Psoas muscle (tissue), 7 donors: ENCODE measurements at regions not wholly inside any gene's neighbourhood (a gene's known extent, or its start where the extent isn't known, plus 50 kb on each side); places are given as distances from the start of the nearest gene placed in this dataset.

Experiments
- ATAC-seq, 4 donors: fragments of 200-7000 bp; cut with Tn5 transposase; one replicate each; pipeline ENCODE4 v1.9.1; 2020; ENCODE audit warnings: moderate library complexity in 3 of 4, mild to moderate bottlenecking in 2 of 4
- DNase-seq, 2 donors: peaks; one replicate each; pipeline ENCODE4 v3.0.0-alpha.2; 2020
- H3K27ac ChIP-seq: fragments of 200-600 bp; one replicate; pipeline ENCODE4 v1.8.0; 2022
- H3K27me3 ChIP-seq, 3 donors: fragments of 200-600 bp in 1 of 3; one replicate each; pipeline versions ENCODE4 v1.6.1 to v1.8.0; 2013 to 2022; ENCODE audit warnings: low read length in 2 of 3, mild to moderate bottlenecking in 2 of 3, moderate library complexity in 1 of 3; ENCODE audit not compliant: insufficient read depth in 3 of 3
- H3K36me3 ChIP-seq, 2 donors: fragments of 200-600 bp in 1 of 2; one replicate each; pipeline versions ENCODE4 v1.6.1 to v1.8.0; 2013 to 2022; ENCODE audit warnings: low read depth in 1 of 2, mild to moderate bottlenecking in 1 of 2, moderate library complexity in 1 of 2; ENCODE audit not compliant: insufficient read depth in 1 of 2
- H3K4me1 ChIP-seq: fragments of 200-600 bp; one replicate; pipeline ENCODE4 v1.8.0; 2022
- H3K4me3 ChIP-seq: fragments of 200-600 bp; one replicate; pipeline ENCODE4 v1.8.0; 2022; ENCODE audit warnings: mild to moderate bottlenecking
- H3K9me3 ChIP-seq: fragments of 200-600 bp; one replicate; pipeline ENCODE4 v1.8.0; 2022
- CTCF ChIP-seq: fragments of 200-600 bp; IDR thresholded peaks from one replicate; pipeline ENCODE4 v1.8.0; 2022; ENCODE audit warnings: antibody characterized with exemption
- WGBS, 3 donors: extraction: QIAGEN DNeasy Blood & Tissue Kit; methylation state at CpG; one replicate each; pipeline versions ENCODE4 v1.1.6 to v1.1.7; 2013; 5-methylcytosine and 5-hydroxymethylcytosine counted together
- intact Hi-C, 2 donors: fragments of 100-400 bp; cut with DNase I; formaldehyde crosslinking; loops; one replicate each; pipeline versions ENCODE4 v1.11.0 to v1.14.2; 2022
- donor health status: healthy with polysubstance abuse.
- donor health status: DM: no; HTN: no; CAD: no; lungs with moderate emphysema.
- donor health status: Bipolar disorder and iron deficiency.
- donor health status: healthy.
- donor health status: DM: yes; HTN: yes; CAD: no.
- donor health status: DM: no; HTN: no; CAD: no.
- donor health status: DM: yes; HTN: yes; CAD: no.

- Histone ChIP-seq H3K4me3 (no peak overlapping the region), H3K4me1 (no peaks in the 10 kb centered on the region), H3K27me3 (no peaks in the 10 kb centered on the region), H3K9me3 (no peaks in the 10 kb centered on the region), H3K36me3 (no peaks in the 10 kb centered on the region), H3K27ac (no peak overlapping the region)
- DNase-seq (no peak), ATAC-seq (no peak)
- intact Hi-C loops, result no loop called here
- TF ChIP-seq CTCF, result no peak
- 22 to 33% (median 24%) methylated on average over 6 of the region's 6 CpGs for WGBS, 3 donors
Measured at GRCh38 chr1:238991765-238992495, 394.4 kb upstream of the CHRM3 start.

GRCh38 chr1:238985312-238985711, 401.1 kb upstream of the CHRM3 start:
- no peaks in the 10 kb centered on the region for H3K27me3 ChIP-seq
- H3K27ac ChIP-seq, result no peak overlapping the region
- no peaks in the 10 kb centered on the region for H3K9me3 ChIP-seq
- H3K36me3 ChIP-seq, result no peaks in the 10 kb centered on the region
- DNase-seq (no peak), ATAC-seq (no peak)
- TF ChIP-seq CTCF, result no peak
- H3K4me3 ChIP-seq, result no peak overlapping the region
- WGBS, 3 donors, result 81 to 87% (median 85%) methylated on average over 2 of the region's 2 CpGs
- intact Hi-C loops, result no loop called here
- H3K4me1 ChIP-seq, result no peaks in the 10 kb centered on the region

- no peak overlapping the region for H3K27ac ChIP-seq
- intact Hi-C loops, result no loop called here
- no peaks in the 10 kb centered on the region for H3K4me1 ChIP-seq
- ATAC-seq (no peak), DNase-seq (no peak)
- no peak for TF ChIP-seq CTCF
- 29 to 38% (median 32%) methylated on average over 5 of the region's 5 CpGs for WGBS, 3 donors
- no peaks in the 10 kb centered on the region for H3K9me3 ChIP-seq
- no peaks in the 10 kb centered on the region for H3K36me3 ChIP-seq
- H3K27me3 ChIP-seq, result no peaks in the 10 kb centered on the region
- H3K4me3 ChIP-seq, result no peak overlapping the region
Measured at GRCh38 chr1:238982736-238983135, 403.6 kb upstream of the CHRM3 start.

- H3K36me3 ChIP-seq, result no peaks in the 10 kb centered on the region
- H3K4me3 ChIP-seq, result no peak overlapping the region
- H3K4me1 ChIP-seq, result no peaks in the 10 kb centered on the region
- ATAC-seq, result no peak
- intact Hi-C loops, result no loop called here
- WGBS, 3 donors, result 64 to 82% (median 69%) methylated on average over 2 of the region's 2 CpGs
- no peak for TF ChIP-seq CTCF
- H3K27me3 ChIP-seq, result no peaks in the 10 kb centered on the region
- DNase-seq, result no peak
- H3K9me3 ChIP-seq, result no peaks in the 10 kb centered on the region
- no peak overlapping the region for H3K27ac ChIP-seq
Measured at GRCh38 chr1:238981317-238981933, 404.9 kb upstream of the CHRM3 start.
